ENCODE measurements at regions not wholly inside any gene's neighbourhood (a gene's known extent, or its start where the extent isn't known, plus 50 kb on each side); places are given as distances from the start of the nearest gene placed in this dataset.

GRCh38 chr5:114006582-114006981 is 355.3 kb upstream of the KCNN2 start:
- Histone ChIP-seq H3K4me3 (ENCODE audit: low read depth, low read length) (no peak overlapping the region), H3K4me1 (ENCODE audit: insufficient read depth) (no peaks in the 10 kb centered on the region), H3K36me3 (ENCODE audit: insufficient read depth) (no peaks in the 10 kb centered on the region), H3K27ac (ENCODE audit: low read depth) (no peak overlapping the region)
- DNase-seq (ENCODE audit: extremely low spot score) = no peak
- 55% methylated on average over 2 of the region's 2 CpGs for WGBS

- DNase-seq (ENCODE audit: extremely low spot score) = no peak
Measured at GRCh38 chr5:114007678-114008077, 354.2 kb upstream of the KCNN2 start.

GRCh38 chr5:114010362-114010761 is 351.5 kb upstream of the KCNN2 start:
- Histone ChIP-seq H3K4me3 (ENCODE audit: low read depth, low read length) (no peak overlapping the region), H3K4me1 (ENCODE audit: insufficient read depth) (no peaks in the 10 kb centered on the region), H3K36me3 (ENCODE audit: insufficient read depth) (no peaks in the 10 kb centered on the region), H3K27ac (ENCODE audit: low read depth) (no peak overlapping the region)
- no peak for DNase-seq (ENCODE audit: extremely low spot score)
- WGBS = 58% methylated on average over 2 of the region's 2 CpGs

More at GRCh38 chr5:114007678-114008077, 354.2 kb upstream of the KCNN2 start:
- WGBS = 83% methylated on average over 5 of the region's 5 CpGs
- Histone ChIP-seq H3K36me3 (ENCODE audit: insufficient read depth) (no peaks in the 10 kb centered on the region), H3K4me1 (ENCODE audit: insufficient read depth) (no peaks in the 10 kb centered on the region), H3K4me3 (ENCODE audit: low read depth, low read length) (no peak overlapping the region), H3K27ac (ENCODE audit: low read depth) (no peak overlapping the region)

GRCh38 chr5:114018186-114018585 is 343.7 kb upstream of the KCNN2 start:
- no peaks in the 10 kb centered on the region for H3K36me3 ChIP-seq (ENCODE audit: insufficient read depth)
- H3K27ac ChIP-seq (ENCODE audit: low read depth) = no peak overlapping the region
- WGBS = 60% methylated on average over 4 of the region's 4 CpGs
- DNase-seq (ENCODE audit: extremely low spot score) = no peak
- H3K4me3 ChIP-seq (ENCODE audit: low read depth, low read length) = no peak overlapping the region
- H3K4me1 ChIP-seq (ENCODE audit: insufficient read depth) = no peaks in the 10 kb centered on the region

GRCh38 chr5:114038756-114039155 is 323.1 kb upstream of the KCNN2 start:
- no peaks in the 10 kb centered on the region for H3K4me1 ChIP-seq (ENCODE audit: insufficient read depth)
- H3K4me3 ChIP-seq (ENCODE audit: low read depth, low read length) = no peak overlapping the region
- H3K27ac ChIP-seq (ENCODE audit: low read depth) = no peak overlapping the region
- H3K36me3 ChIP-seq (ENCODE audit: insufficient read depth) = no peaks in the 10 kb centered on the region
- DNase-seq (ENCODE audit: extremely low spot score) = no peak
- WGBS = 83% methylated on average over 2 of the region's 2 CpGs

GRCh38 chr5:114050087-114050486 is 311.8 kb upstream of the KCNN2 start:
- no peak for DNase-seq (ENCODE audit: extremely low spot score)
- H3K4me3 ChIP-seq (ENCODE audit: low read depth, low read length) = no peak overlapping the region
- no peaks in the 10 kb centered on the region for H3K4me1 ChIP-seq (ENCODE audit: insufficient read depth)
- no peak overlapping the region for H3K27ac ChIP-seq (ENCODE audit: low read depth)
- H3K36me3 ChIP-seq (ENCODE audit: insufficient read depth) = no peaks in the 10 kb centered on the region
- WGBS = 58% methylated on average over 2 of the region's 2 CpGs

GRCh38 chr5:114053372-114053771 is 308.5 kb upstream of the KCNN2 start:
- no peak for DNase-seq (ENCODE audit: extremely low spot score)
- WGBS = 67% methylated on average over 4 of the region's 4 CpGs
- Histone ChIP-seq H3K4me1 (ENCODE audit: insufficient read depth) (no peaks in the 10 kb centered on the region), H3K36me3 (ENCODE audit: insufficient read depth) (no peaks in the 10 kb centered on the region), H3K4me3 (ENCODE audit: low read depth, low read length) (no peak overlapping the region), H3K27ac (ENCODE audit: low read depth) (no peak overlapping the region)

GRCh38 chr5:114054594-114054993 is 307.3 kb upstream of the KCNN2 start:
- Histone ChIP-seq H3K4me1 (ENCODE audit: insufficient read depth) (no peaks in the 10 kb centered on the region), H3K27ac (ENCODE audit: low read depth) (no peak overlapping the region), H3K36me3 (ENCODE audit: insufficient read depth) (no peaks in the 10 kb centered on the region), H3K4me3 (ENCODE audit: low read depth, low read length) (no peak overlapping the region)
- 59% methylated on average over 3 of the region's 3 CpGs for WGBS
- DNase-seq (ENCODE audit: extremely low spot score) = no peak

GRCh38 chr5:114055318-114056184 is 306.3 kb upstream of the KCNN2 start:
- Histone ChIP-seq H3K4me3 (ENCODE audit: low read depth, low read length) (peak overlapping the region; percentile 44), H3K4me1 (ENCODE audit: insufficient read depth) (no peaks in the 10 kb centered on the region), H3K27ac (ENCODE audit: low read depth) (no peak overlapping the region), H3K36me3 (ENCODE audit: insufficient read depth) (no peaks in the 10 kb centered on the region)
- under 1% methylated on average over 60 of the region's 60 CpGs for WGBS
- peak; percentile 59 for DNase-seq (ENCODE audit: extremely low spot score)

GRCh38 chr5:114056185-114056538 is 305.7 kb upstream of the KCNN2 start:
- Histone ChIP-seq H3K27ac (ENCODE audit: low read depth) (no peak overlapping the region), H3K4me1 (ENCODE audit: insufficient read depth) (no peaks in the 10 kb centered on the region), H3K36me3 (ENCODE audit: insufficient read depth) (no peaks in the 10 kb centered on the region), H3K4me3 (ENCODE audit: low read depth, low read length) (peak overlapping the region; percentile 44)
- no peak for DNase-seq (ENCODE audit: extremely low spot score)
- WGBS = 9% methylated on average over 26 of the region's 26 CpGs

GRCh38 chr5:114060866-114061265 is 301.0 kb upstream of the KCNN2 start:
- Histone ChIP-seq H3K36me3 (ENCODE audit: insufficient read depth) (no peaks in the 10 kb centered on the region), H3K4me3 (ENCODE audit: low read depth, low read length) (no peak overlapping the region), H3K4me1 (ENCODE audit: insufficient read depth) (no peaks in the 10 kb centered on the region), H3K27ac (ENCODE audit: low read depth) (no peak overlapping the region)
- no peak for DNase-seq (ENCODE audit: extremely low spot score)

GRCh38 chr5:114062932-114063867 is 298.7 kb upstream of the KCNN2 start:
- Histone ChIP-seq H3K4me1 (ENCODE audit: insufficient read depth) (no peaks in the 10 kb centered on the region), H3K36me3 (ENCODE audit: insufficient read depth) (no peaks in the 10 kb centered on the region), H3K27ac (ENCODE audit: low read depth) (no peak overlapping the region), H3K4me3 (ENCODE audit: low read depth, low read length) (no peak overlapping the region)
- DNase-seq (ENCODE audit: extremely low spot score) = no peak

- H3K27ac ChIP-seq (ENCODE audit: low read depth) = no peak overlapping the region
- H3K4me1 ChIP-seq (ENCODE audit: insufficient read depth) = no peaks in the 10 kb centered on the region
- DNase-seq (ENCODE audit: extremely low spot score) = no peak
- no peaks in the 10 kb centered on the region for H3K36me3 ChIP-seq (ENCODE audit: insufficient read depth)
- H3K4me3 ChIP-seq (ENCODE audit: low read depth, low read length) = no peak overlapping the region
- WGBS = 46% methylated on average over 1 of the region's 1 CpG
Measured at GRCh38 chr5:114065912-114066311, 296.0 kb upstream of the KCNN2 start.
